BLaER1 (cell line): ENCODE measurements at regions not wholly inside any gene's neighbourhood (a gene's known extent, or its start where the extent isn't known, plus 50 kb on each side); places are given as distances from the start of the nearest gene placed in this dataset.

Experiments
- H3K27ac ChIP-seq: shearing (Covaris generic); formaldehyde crosslinking; 2 replicates; pipeline ENCODE4 v1.8.1; 2022
- H3K27me3 ChIP-seq: shearing (Covaris generic); formaldehyde crosslinking; 2 replicates; pipeline ENCODE4 v1.8.1; 2022
- H3K36me3 ChIP-seq: shearing (Covaris generic); formaldehyde crosslinking; 2 replicates; pipeline ENCODE4 v1.8.1; 2022
- H3K4me1 ChIP-seq: shearing (Covaris generic); formaldehyde crosslinking; 2 replicates; pipeline ENCODE4 v1.8.1; 2022
- H3K4me2 ChIP-seq: shearing (Covaris generic); formaldehyde crosslinking; 2 replicates; pipeline ENCODE4 v1.8.1; 2022
- H3K4me3 ChIP-seq: shearing (Covaris generic); formaldehyde crosslinking; 2 replicates; pipeline ENCODE4 v1.8.1; 2022
- H3K9ac ChIP-seq: shearing (Covaris generic); formaldehyde crosslinking; 2 replicates; pipeline ENCODE4 v1.8.1; 2022
- H3K9me3 ChIP-seq: shearing (Covaris generic); formaldehyde crosslinking; 2 replicates; pipeline ENCODE4 v1.8.1; 2022
- H4K20me1 ChIP-seq: shearing (Covaris generic); formaldehyde crosslinking; 2 replicates; pipeline ENCODE4 v1.8.1; 2022
- Cebpa-rat ChIP-seq: shearing (Covaris generic); IDR thresholded peaks from 2 replicates; pipeline ENCODE4 v1.8.1; 2022

- no peak for TF ChIP-seq Cebpa-rat
Observed at GRCh38 chr3:20696388-20697150, 510.6 kb upstream of the SGO1 start.

GRCh38 chr3:20692675-20693074 lies 506.7 kb upstream of the SGO1 start:
- Histone ChIP-seq H3K4me1 (no peaks in the 10 kb centered on the region), H3K4me3 (no peak overlapping the region)
- TF ChIP-seq Cebpa-rat = no peak

More at GRCh38 chr3:20696388-20697150, 510.6 kb upstream of the SGO1 start:
- no peaks in the 10 kb centered on the region for H3K27me3 ChIP-seq
- no peaks in the 10 kb centered on the region for H3K9me3 ChIP-seq
- H3K9ac ChIP-seq = no peak overlapping the region
- no peak overlapping the region for H3K27ac ChIP-seq
- H3K36me3 ChIP-seq = no peaks in the 10 kb centered on the region
- H3K4me2 ChIP-seq = no peak overlapping the region
- H3K4me3 ChIP-seq = no peak overlapping the region
- H3K4me1 ChIP-seq = no peaks in the 10 kb centered on the region
- H4K20me1 ChIP-seq = no peaks in the 10 kb centered on the region

GRCh38 chr3:20683910-20684309 lies 497.9 kb upstream of the SGO1 start:
- no peaks in the 10 kb centered on the region for H3K36me3 ChIP-seq
- H3K4me2 ChIP-seq = peak overlapping the region; percentile 62
- H3K9me3 ChIP-seq = peaks cover 15% of the 10 kb centered on the region
- TF ChIP-seq Cebpa-rat = no peak
- H3K9ac ChIP-seq = 0 out of 2 replicates have a peak overlapping the region, but pooled peaks have one; percentile 34
- no peaks in the 10 kb centered on the region for H4K20me1 ChIP-seq
- H3K4me3 ChIP-seq = no peak overlapping the region
- 0 out of 2 replicates have a peak overlapping the region, but pooled peaks have one; percentile 35 for H3K27ac ChIP-seq
- H3K27me3 ChIP-seq = no peaks in the 10 kb centered on the region
- peaks cover 13% of the 10 kb centered on the region for H3K4me1 ChIP-seq

More at GRCh38 chr3:20692675-20693074, 506.7 kb upstream of the SGO1 start:
- Histone ChIP-seq H3K4me2 (no peak overlapping the region), H3K36me3 (no peaks in the 10 kb centered on the region), H3K9ac (no peak overlapping the region), H4K20me1 (no peaks in the 10 kb centered on the region), H3K9me3 (peaks cover 3% of the 10 kb centered on the region), H3K27me3 (no peaks in the 10 kb centered on the region), H3K27ac (no peak overlapping the region)

- Histone ChIP-seq H4K20me1 (no peaks in the 10 kb centered on the region), H3K36me3 (no peaks in the 10 kb centered on the region), H3K27ac (no peak overlapping the region), H3K4me2 (no peak overlapping the region), H3K4me3 (no peak overlapping the region), H3K27me3 (no peaks in the 10 kb centered on the region), H3K4me1 (peaks cover 13% of the 10 kb centered on the region), H3K9ac (no peak overlapping the region), H3K9me3 (peaks cover 11% of the 10 kb centered on the region)
- TF ChIP-seq Cebpa-rat = no peak
Observed at GRCh38 chr3:20682573-20682972, 496.6 kb upstream of the SGO1 start.

GRCh38 chr3:20680990-20681628 lies 495.1 kb upstream of the SGO1 start:
- no peaks in the 10 kb centered on the region for H4K20me1 ChIP-seq
- no peaks in the 10 kb centered on the region for H3K27me3 ChIP-seq
- TF ChIP-seq Cebpa-rat = no peak
- no peaks in the 10 kb centered on the region for H3K36me3 ChIP-seq
- H3K27ac ChIP-seq = no peak overlapping the region
- H3K4me1 ChIP-seq = peaks cover 13% of the 10 kb centered on the region
- no peak overlapping the region for H3K4me3 ChIP-seq
- H3K9ac ChIP-seq = no peak overlapping the region
- no peak overlapping the region for H3K4me2 ChIP-seq
- no peaks in the 10 kb centered on the region for H3K9me3 ChIP-seq

GRCh38 chr3:20673866-20674265 lies 487.9 kb upstream of the SGO1 start:
- Histone ChIP-seq H3K4me3 (no peak overlapping the region), H3K4me1 (peaks cover 7% of the 10 kb centered on the region; the same call in 1 of the 2 replicates), H3K27me3 (no peaks in the 10 kb centered on the region), H4K20me1 (no peaks in the 10 kb centered on the region), H3K27ac (no peak overlapping the region), H3K9ac (no peak overlapping the region), H3K36me3 (no peaks in the 10 kb centered on the region), H3K9me3 (no peaks in the 10 kb centered on the region), H3K4me2 (no peak overlapping the region)
- TF ChIP-seq Cebpa-rat = no peak

- Histone ChIP-seq H3K4me2 (no peak overlapping the region), H3K27me3 (no peaks in the 10 kb centered on the region), H4K20me1 (no peaks in the 10 kb centered on the region), H3K9ac (no peak overlapping the region), H3K36me3 (no peaks in the 10 kb centered on the region), H3K4me3 (no peak overlapping the region), H3K9me3 (no peaks in the 10 kb centered on the region), H3K27ac (no peak overlapping the region), H3K4me1 (peaks cover 8% of the 10 kb centered on the region; the same call in 1 of the 2 replicates)
- TF ChIP-seq Cebpa-rat = no peak
Observed at GRCh38 chr3:20669675-20670074, 483.7 kb upstream of the SGO1 start.

GRCh38 chr3:20669184-20669583 lies 483.2 kb upstream of the SGO1 start:
- no peak for TF ChIP-seq Cebpa-rat
- peak overlapping the region; percentile 1; the same call in 1 of the 2 replicates for H3K4me2 ChIP-seq
- H3K9me3 ChIP-seq = no peaks in the 10 kb centered on the region
- no peak overlapping the region for H3K9ac ChIP-seq
- H4K20me1 ChIP-seq = no peaks in the 10 kb centered on the region
- no peaks in the 10 kb centered on the region for H3K27me3 ChIP-seq
- H3K4me3 ChIP-seq = no peak overlapping the region
- no peak overlapping the region for H3K27ac ChIP-seq
- no peaks in the 10 kb centered on the region for H3K36me3 ChIP-seq
- peaks cover 8% of the 10 kb centered on the region; the same call in 1 of the 2 replicates for H3K4me1 ChIP-seq

- Histone ChIP-seq H4K20me1 (no peaks in the 10 kb centered on the region), H3K27ac (no peak overlapping the region), H3K4me3 (no peak overlapping the region), H3K9me3 (no peaks in the 10 kb centered on the region), H3K27me3 (no peaks in the 10 kb centered on the region), H3K4me2 (no peak overlapping the region), H3K4me1 (peaks cover 8% of the 10 kb centered on the region; the same call in 1 of the 2 replicates), H3K36me3 (no peaks in the 10 kb centered on the region), H3K9ac (no peak overlapping the region)
- TF ChIP-seq Cebpa-rat = no peak
Observed at GRCh38 chr3:20668411-20668810, 482.4 kb upstream of the SGO1 start.

GRCh38 chr3:20666091-20666490 lies 480.1 kb upstream of the SGO1 start:
- no peak overlapping the region for H3K4me3 ChIP-seq
- H3K36me3 ChIP-seq = no peaks in the 10 kb centered on the region
- no peak for TF ChIP-seq Cebpa-rat

More at GRCh38 chr3:20666091-20666490, 480.1 kb upstream of the SGO1 start:
- H3K4me1 ChIP-seq = peaks cover 8% of the 10 kb centered on the region; the same call in 1 of the 2 replicates
- no peaks in the 10 kb centered on the region for H3K9me3 ChIP-seq
- H3K9ac ChIP-seq = no peak overlapping the region
- H3K4me2 ChIP-seq = no peak overlapping the region
- no peaks in the 10 kb centered on the region for H4K20me1 ChIP-seq
- no peak overlapping the region for H3K27ac ChIP-seq
- H3K27me3 ChIP-seq = no peaks in the 10 kb centered on the region
